Heart left ventricle (tissue), 13 donors: ENCODE measurements at regions not wholly inside any gene's neighbourhood (a gene's known extent, or its start where the extent isn't known, plus 50 kb on each side); places are given as distances from the start of the nearest gene placed in this dataset.

Source experiments
- POLR2A ChIP-seq, 2 donors: fragments of 450-650 bp; IDR thresholded peaks; one replicate each; pipeline ENCODE4 v1.6.1; 2017; ENCODE audit warnings: antibody characterized with exemption in 2 of 2, mild to moderate bottlenecking in 2 of 2, moderate library complexity in 2 of 2
- TF ChIP-seq, protein P1 (sequence below), 12 donors: fragments of 200-600 bp; sonication (generic) in 4 of 12; IDR thresholded peaks; one replicate each; pipeline versions ENCODE4 v1.5.0 to v1.8.0; 2018 to 2022; ENCODE audit warnings: antibody characterized with exemption in 12 of 12, mild to moderate bottlenecking in 5 of 12
- donor health status: ischemic (EF 13 %, LVEDD 7.1; RV severe dilation, severe dysfunction).
- donor health status: DM: no; HTN: yes; CAD: no.
- donor health status: DM: no; HTN: no; CAD: no.
- donor health status: ischemic (EF 25% LVEDD 6.9; RV normal size, moderate dysfunction).
- donor health status: ischemic (EF 25% LVEDD 5.7; RV mildly dilated, moderate dysfunction).
- donor health status: ischemic (EF 35%, LVEDD 5.7; RV mildly dilated, moderate dysfunction).
- donor health status: nonischemic (EF 11% LVEDD 7.7; RV severe dilation, severe dysfunction).
- donor health status: DM: yes; HTN: yes; CAD: no.
- donor health status: PGD.
- donor health status: ischemic (EF 29% LVEDD 5.4; RV normal size, mild dysfunction).
- donor health status: nonischemic (EF 23%, LVEDD 6.1; RV moderate dilation, normal function).

DNA sequence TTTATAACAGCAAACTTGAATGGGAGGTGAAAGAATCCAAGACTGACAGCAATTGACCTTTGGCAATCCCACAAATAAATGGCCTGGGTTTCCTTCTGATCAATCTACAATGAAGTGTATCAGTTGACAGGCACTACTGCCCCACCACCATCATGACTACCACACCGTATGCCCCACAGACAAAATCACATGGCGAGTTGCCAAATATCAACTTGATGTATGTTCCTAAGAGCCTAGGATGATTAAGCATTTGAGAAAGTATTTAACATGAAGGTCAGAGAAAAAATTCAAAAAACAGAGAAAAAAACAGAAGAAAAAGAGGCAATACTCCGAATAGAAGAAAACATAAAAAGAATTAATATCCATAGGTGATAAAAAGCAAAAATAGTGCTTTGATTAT is 215.9 kb upstream of the STAC start:
- TF ChIP-seq, protein P1, sequence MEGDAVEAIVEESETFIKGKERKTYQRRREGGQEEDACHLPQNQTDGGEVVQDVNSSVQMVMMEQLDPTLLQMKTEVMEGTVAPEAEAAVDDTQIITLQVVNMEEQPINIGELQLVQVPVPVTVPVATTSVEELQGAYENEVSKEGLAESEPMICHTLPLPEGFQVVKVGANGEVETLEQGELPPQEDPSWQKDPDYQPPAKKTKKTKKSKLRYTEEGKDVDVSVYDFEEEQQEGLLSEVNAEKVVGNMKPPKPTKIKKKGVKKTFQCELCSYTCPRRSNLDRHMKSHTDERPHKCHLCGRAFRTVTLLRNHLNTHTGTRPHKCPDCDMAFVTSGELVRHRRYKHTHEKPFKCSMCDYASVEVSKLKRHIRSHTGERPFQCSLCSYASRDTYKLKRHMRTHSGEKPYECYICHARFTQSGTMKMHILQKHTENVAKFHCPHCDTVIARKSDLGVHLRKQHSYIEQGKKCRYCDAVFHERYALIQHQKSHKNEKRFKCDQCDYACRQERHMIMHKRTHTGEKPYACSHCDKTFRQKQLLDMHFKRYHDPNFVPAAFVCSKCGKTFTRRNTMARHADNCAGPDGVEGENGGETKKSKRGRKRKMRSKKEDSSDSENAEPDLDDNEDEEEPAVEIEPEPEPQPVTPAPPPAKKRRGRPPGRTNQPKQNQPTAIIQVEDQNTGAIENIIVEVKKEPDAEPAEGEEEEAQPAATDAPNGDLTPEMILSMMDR (IDR thresholded peaks at IDR 0.05): no peak
- TF ChIP-seq POLR2A (IDR thresholded peaks at IDR 0.05): no peak
